ENCODE measurements at regions not wholly inside any gene's neighbourhood (a gene's known extent, or its start where the extent isn't known, plus 50 kb on each side); places are given as distances from the start of the nearest gene placed in this dataset.
A peak's percentile ranks its signal among the peaks of the same experiment; 100 is the strongest.
"Not testable (repeated sequence)": the region's sequence is repeated elsewhere in the genome, so short reads cannot be mapped to it uniquely, and the experiment has no call there.

DNA sequence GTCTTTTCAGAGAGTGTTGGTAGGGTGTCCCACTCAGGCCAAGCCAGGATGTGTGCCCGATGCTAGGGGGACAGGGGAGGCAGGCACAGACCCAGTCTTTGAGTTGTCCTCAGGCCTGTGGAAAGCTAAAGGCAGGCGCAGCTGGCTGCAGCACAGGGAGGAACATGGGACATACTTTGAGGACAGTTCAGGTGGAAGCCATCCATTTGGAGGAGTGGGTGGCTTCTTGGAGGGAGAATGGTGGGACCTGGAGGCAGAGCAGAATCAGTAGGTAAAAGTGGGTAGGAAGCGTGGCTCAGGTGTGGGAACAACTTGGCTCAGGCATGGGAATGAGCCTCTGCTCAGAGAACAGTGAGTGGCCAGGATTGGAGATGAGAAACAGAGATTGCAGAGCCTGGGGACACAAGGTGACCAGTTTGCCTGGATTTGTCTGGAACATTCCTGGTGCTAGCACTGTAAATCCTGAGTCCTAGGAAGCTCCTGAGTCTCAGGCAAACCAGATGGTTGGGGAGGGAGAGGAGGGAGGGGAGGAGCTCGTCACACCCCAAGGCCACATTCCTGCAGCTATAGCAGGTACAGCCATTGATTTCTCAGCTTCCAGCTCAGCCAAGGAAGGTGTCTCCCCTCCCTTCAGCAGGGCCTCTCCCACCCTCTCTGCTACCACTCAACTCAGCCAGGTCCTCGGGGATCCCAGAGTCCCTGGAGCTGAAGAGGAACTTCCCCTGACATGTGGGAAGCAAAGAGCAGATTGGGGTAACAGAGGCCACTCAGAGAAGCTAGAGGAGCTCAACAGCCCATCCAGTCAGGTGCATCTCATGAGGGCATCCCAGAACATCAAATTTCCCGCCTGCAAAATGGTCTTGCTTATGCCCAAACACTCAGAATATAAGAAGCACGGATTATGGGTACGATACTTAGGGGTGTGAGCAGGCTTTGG is 65.2 kb upstream of the TINAGL1 start:
- peak in 2 of 4 donors; percentile 12 to 13 for DNase-seq (ENCODE audit: low read depth in 4 of 4, low spot score in 3 of 4)

DNA sequence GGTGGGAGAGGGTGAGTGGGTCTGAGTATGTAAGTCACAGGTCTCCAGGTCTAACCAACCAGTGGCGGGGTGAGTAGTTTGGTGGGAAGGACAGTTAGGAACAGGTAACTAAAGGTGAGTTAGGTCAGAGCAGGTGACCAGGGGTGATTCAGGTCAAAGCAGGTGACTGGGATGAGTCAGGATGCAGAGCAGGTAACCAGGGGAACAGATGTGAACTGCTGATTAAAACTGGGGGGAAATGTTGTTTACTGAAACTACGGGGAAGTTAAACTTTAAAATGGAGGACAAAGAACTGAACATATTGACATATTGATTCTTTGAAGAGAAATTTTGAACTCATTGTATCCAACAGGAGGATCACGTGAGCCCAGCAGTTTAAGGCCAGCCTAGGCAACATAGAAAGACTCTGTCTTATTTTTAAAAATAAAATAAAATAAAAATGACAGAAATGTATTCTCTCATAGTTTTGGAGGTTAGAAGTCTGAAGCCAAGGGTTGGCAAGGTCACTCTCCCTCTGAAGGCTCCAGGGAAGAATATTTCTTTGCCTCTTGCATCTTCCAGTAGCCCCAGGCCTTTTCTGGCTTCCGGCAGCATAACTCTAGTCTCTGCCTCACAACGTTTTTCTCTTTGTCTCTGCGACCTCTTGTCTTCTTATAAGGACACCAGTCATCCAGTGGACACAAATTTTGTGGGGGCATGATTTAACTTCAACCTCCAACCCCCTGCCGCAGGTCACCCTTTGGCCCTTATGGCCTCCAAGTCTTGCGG is 64.3 kb upstream of the TINAGL1 start:
- no peak for DNase-seq (ENCODE audit: low read depth in 4 of 4, low spot score in 3 of 4)

DNA sequence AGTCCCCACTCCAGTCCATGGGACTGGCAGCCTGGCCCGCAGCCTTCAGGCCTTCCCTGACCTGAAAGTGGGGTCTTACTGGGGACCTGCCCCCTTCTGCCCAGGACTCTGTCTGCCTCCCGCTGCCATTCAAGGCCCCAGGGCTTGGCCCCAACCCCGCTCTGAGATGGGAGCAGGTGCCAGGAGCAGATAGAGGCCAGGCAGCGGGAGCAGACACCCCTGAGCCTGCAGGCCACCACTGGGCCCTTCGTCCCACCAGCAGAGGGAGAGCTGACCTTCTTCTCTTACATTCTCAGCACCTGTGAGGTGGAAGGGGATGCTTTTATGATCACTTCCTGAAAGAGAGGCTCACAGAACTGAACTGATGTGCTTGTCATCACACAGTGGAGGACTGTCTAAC is 62.2 kb upstream of the TINAGL1 start:
- no peak for DNase-seq (ENCODE audit: low read depth in 4 of 4, low spot score in 3 of 4)

DNA sequence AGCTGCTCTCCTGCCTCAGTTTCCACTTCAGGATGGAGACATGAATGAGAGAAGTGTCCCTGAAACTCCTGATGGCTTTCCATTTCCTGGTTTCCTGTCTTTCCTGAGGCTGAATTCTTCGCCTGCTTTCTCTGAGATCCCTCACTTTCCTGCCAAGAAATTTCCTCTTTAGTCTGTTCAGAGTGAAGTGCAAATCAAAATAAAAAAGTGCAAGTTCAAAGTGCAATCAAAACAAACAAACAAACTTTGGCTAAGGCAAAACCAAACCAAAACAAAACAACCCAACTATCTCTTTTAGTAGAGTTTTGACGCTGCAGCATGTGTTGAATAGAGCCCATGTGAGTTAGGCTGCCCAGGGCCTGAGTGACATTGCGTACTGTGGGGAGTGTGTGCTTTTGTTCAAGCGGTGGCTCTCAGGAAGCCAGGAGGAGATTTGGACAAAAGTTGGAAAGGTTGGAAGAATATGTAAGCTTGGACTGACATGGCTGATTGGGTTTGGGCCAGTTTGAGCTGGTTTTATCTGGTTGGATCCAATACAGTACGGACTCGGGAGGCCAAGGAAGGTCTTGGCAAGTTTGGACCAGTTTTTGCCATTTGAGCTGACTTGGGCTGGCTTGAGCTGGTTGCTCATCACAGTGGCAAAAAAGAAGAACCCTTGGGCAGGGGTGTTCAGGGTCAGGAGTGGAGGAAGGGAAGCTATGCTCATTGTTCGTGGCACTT is 61.1 kb upstream of the TINAGL1 start:
- DNase-seq (ENCODE audit: low read depth in 4 of 4, low spot score in 3 of 4), result no peak

DNA sequence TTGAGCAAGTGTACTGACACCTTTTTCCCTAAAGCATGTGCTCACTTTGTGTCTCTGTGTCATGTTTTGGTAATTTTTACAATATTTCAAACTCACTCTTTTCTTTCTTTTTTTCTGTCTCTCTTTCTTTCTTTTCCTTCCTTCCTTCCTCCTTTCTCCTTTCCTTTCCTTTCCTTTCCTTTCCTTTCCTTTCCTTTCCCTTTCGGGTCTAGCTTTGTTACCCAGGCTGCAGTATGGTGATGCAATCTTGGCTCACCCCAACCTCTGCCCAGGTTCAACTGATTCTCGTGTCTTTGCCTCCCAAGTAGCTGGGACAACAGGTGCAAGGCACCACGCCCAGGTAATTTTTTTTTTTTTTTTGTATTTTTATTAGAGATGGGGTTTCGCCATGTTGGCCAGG is 60.4 kb upstream of the TINAGL1 start:
- no peak for DNase-seq (ENCODE audit: low read depth in 4 of 4, low spot score in 3 of 4)

DNA sequence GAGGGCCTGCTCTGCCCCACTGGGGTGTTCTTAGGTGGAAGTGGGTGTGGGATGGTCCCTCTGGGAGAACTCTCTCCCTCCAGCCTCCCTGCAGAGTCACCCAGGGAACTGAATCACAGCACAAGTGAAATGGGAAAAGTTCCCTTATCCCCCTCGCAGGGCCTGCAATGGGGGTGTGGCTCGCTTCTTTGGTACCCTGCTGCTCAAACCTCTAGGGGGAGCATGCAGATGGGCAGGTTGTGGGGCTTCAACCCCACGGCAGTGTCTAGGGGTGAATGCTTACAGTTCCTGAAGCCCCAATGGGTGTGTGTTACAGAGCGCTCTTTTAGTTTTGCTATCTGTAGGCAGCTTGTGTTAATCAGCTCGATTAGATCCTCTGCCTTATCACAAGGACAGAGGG is 59.0 kb upstream of the TINAGL1 start:
- DNase-seq (ENCODE audit: low read depth in 4 of 4, low spot score in 3 of 4), result no peak

DNA sequence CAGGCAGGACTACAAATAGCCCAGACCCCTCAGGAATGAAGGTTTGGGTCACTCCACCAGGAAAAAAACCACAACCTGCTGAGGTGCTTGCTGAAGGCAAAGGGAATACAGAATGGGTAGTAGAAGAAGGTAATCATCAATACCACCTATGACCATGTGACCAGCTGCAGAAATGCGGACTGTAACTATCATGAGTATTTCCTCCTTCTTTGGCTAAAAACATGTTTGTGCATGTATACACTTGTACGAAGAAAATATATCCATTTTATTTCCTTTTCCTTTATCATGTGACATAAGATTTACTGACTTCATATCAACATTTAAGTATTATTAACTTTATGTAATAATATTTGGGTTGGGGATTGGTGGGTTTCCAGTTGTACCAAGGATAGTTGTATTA is 58.3 kb upstream of the TINAGL1 start:
- not testable (repeated sequence) for DNase-seq (ENCODE audit: low read depth in 4 of 4, low spot score in 3 of 4)

DNA sequence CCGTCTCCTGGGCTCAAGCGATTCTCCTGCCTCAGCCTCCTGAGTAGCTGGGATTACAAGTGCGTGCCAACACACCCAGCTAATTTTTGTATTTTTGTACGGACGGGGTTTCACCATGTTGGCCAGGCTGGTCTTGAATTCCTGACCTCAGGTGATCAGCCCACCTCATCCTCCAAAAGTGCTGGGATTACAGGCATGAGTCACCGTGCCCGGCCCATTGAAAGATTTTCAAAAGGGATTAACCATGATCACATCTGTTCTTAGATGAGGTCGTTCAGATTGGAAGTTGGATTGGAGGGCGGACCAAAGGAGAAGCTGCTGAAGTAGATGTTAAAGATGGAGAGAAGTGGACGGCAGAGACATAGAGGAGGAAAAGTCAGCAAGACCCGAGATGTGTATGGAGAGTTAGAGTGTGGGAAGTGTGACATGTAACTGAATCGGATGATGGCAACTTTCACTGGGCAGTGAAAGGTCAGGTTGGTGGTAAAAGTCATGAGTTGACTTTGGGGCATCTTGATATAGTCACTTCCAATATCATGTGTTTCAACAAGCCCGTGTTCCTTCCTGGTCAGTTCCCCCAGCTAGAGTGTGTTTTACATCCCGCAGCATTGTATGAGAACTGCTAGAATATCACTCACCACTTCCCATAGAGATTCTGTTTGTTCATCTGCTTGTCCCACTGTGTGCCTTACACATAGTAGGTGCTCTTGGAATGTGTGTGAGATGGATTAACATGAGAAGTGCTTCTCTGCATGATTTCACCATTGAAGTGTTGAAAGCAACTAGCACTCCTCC is 54.4 kb upstream of the TINAGL1 start:
- no peak for DNase-seq (ENCODE audit: low read depth in 4 of 4, low spot score in 3 of 4)

DNA sequence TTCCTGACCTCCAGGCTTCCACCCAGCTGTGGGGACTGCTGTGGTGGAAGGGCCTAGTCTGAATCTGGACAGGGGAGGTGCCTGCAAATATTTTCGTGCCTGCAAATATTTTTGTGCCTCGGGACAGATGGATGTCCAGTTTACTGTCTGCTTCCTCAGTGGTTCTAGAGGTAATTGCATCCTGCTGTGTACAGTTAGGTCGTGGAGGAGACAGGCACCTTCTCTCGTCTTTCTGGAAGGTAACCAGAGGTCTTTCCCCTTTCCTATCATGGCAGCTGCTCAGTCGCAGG is 53.8 kb upstream of the TINAGL1 start:
- DNase-seq (ENCODE audit: low read depth in 4 of 4, low spot score in 3 of 4), result no peak

DNA sequence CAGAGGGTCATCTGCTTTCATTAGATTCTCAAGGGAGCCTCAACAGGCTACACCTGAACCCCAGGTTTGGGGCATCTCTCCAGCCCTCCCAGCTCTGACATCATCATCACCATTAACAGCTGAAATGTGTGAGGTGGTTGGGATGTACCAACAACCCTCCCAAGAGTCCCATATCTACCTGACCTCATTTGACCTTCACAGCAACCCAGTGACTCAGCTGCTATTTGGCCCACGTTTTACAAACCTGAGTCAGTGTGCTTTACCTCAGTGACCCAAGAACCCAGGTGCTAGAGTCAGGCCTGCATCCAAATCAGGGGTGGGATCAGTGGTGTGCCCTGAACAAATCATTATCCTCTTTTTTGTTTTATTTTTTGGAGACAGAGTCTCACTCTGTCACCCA is 53.3 kb upstream of the TINAGL1 start:
- no peak for DNase-seq (ENCODE audit: low read depth in 4 of 4, low spot score in 3 of 4)

DNA sequence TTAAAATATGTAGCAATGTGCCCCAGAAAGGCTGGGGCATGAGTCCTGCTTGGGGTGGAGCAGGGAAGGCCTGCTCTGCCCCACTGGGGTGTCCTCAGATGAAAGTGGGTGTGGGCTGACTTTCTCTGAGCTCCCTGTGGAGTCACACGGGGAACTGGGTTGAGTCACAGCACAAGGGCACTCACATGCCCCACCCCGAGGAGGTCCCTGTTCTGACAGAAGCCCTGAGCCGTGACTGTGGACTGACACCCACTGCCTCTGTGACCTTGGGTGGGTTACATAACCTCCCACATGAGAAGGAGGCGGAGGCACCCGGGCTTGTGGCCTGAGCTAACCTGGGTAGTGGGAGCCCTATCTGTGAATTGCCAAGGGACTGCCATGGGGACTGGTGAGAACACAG is 52.5 kb upstream of the TINAGL1 start:
- no peak for DNase-seq (ENCODE audit: low read depth in 4 of 4, low spot score in 3 of 4)

DNA sequence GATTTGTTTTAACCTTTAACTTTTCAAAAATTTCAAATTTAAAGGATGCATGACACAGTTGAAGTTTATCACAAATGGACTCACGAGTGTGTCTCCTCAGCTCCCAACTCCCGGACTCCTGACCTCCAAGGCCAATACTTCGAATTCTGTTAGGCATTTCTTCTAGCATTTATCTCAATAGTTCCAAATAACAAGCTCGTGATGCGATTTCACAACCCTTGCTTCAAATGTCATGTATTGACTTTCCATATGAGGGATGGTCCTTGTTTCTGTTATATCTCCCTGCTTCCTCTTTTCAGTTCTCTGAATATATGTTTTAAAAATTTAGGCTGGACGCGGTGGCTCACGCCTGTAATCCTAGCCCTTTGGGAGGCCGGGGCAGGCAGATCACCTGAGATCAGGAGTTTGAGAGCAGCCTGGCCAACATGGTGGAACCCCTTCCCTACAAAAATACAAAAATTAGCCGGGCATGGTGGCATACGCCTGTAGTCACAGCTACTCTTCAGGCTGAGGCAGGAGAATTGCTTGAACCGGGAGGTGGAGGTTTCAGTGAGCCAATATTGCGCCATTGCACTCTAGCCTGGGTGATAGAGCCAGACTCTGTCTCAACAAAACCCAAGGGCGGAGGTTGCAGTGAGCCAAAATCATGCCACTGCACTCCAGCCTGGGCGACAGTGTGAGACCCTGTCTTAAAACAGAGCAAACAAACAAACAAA is 52.0 kb upstream of the TINAGL1 start:
- no peak for DNase-seq (ENCODE audit: low read depth in 4 of 4, low spot score in 3 of 4)
